ENCODE measurements at regions not wholly inside any gene's neighbourhood (a gene's known extent, or its start where the extent isn't known, plus 50 kb on each side); places are given as distances from the start of the nearest gene placed in this dataset.

DNA sequence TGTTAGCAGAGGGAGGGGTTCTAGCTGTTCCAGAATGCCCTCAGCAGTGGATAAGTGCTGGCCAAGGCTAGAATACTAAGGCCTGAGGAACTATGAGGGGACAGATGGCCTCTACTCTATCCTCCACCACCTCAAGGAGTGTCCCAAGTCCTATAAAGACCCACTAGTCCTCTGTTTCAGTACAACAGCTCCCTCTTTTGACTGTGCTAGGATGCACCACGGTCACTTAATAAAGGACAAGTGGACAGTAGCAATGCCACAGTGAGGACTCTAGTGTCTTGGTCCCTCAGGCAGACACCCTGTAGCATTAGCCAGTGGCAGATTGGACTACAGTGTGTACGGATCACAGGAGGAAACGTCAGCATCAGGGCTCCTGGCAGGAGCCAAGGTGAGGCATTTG, 171.8 kb upstream of the PROK2 start:
- TF ChIP-seq POLR2A (IDR thresholded peaks at IDR 0.05; ENCODE audit: low read depth) (no peak), CTCF (IDR thresholded peaks at IDR 0.05) (no peak), POLR2AphosphoS5 (IDR thresholded peaks at IDR 0.05) (no peak)

Measured in esophagus muscularis mucosa (tissue), 3 donors.